ENCODE measurements at regions not wholly inside any gene's neighbourhood (a gene's known extent, or its start where the extent isn't known, plus 50 kb on each side); places are given as distances from the start of the nearest gene placed in this dataset.

DNA sequence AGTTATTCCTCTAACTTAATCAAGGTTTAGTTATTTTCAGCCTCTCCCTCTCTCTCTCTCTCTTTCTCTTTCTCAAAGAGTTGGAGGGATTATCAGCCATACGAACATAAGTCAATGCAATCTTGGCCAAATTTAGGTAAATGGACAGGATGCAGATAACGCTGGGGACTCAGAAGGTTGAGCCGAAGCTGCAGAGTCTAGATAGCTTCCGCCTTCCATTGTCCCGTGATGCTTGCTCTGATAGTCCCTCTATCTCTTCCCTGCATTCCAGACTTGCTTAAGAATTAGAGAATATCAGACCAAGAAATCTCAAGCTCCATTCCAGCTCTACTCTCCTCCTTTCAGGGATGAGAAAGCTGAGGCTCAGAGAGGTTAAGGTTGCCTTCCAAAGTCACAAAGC is 502.8 kb upstream of the TNP1 start:
- TF ChIP-seq EZH2 (IDR thresholded peaks at IDR 0.05) (no peak), POLR2AphosphoS5 (IDR thresholded peaks at IDR 0.05; ENCODE audit: borderline replicate concordance, low read depth, low read length) (no peak)

Data from SK-N-MC (cell line).